T-cell (primary cell): ENCODE measurements at regions not wholly inside any gene's neighbourhood (a gene's known extent, or its start where the extent isn't known, plus 50 kb on each side); places are given as distances from the start of the nearest gene placed in this dataset.

ENCODE experiments used
- ATAC-seq, 4 experiments: fragments of 200-7000 bp in 3 of 4; fragments of 150-1000 bp in 1 of 4; cut with Tn5 transposase; replicated peaks in 1 of 4; 1 replicate in 3 of 4; 2 replicates in 1 of 4; pipeline ENCODE4 v1.10.0; 2021; ENCODE audit warnings: moderate library complexity in 3 of 4, mild to moderate bottlenecking in 2 of 4, moderate number of reproducible peaks in 1 of 4
- CTCF ChIA-PET, 2 donors: fragments of 300-600 bp; sonication (Branson Sonifier 250); formaldehyde crosslinking; loops; one replicate each; lab custom pipeline; 2022; ENCODE audit warnings: antibody characterized with exemption in 2 of 2; lab: Charles Lee
- POLR2A ChIA-PET, 2 donors: fragments of 300-600 bp; sonication (Branson Sonifier 250); formaldehyde crosslinking; loops; one replicate each; lab custom pipeline; 2022; ENCODE audit warnings: antibody characterized with exemption in 2 of 2; lab: Charles Lee
- DNase-seq, 35 experiments: peaks; one replicate each; pipeline versions ENCODE4 v3.0.0 to v3.0.0-alpha.2; 2013 to 2023
- H3K27ac ChIP-seq: one replicate; pipeline ENCODE4 v1.5.1; 2013; ENCODE audit warnings: low read length
- H3K27me3 ChIP-seq, 2 experiments: replicated peaks in 1 of 2; 1 replicate in 1 of 2; 2 replicates in 1 of 2; pipeline versions ENCODE4 v1.6.1 to v1.7.0; 2013; ENCODE audit warnings: low read length in 1 of 2, mixed read lengths in 1 of 2; ENCODE audit not compliant: control insufficient read depth in 2 of 2, insufficient read depth in 2 of 2; ENCODE audit errors: extremely low read depth in 1 of 2
- H3K36me3 ChIP-seq, 2 donors: 1 replicate in 1 of 2; 2 replicates in 1 of 2; pipeline versions ENCODE4 v1.6.1 to v1.7.0; 2013; ENCODE audit warnings: low read length in 1 of 2; ENCODE audit not compliant: control insufficient read depth in 2 of 2, insufficient read depth in 1 of 2; ENCODE audit errors: extremely low read depth in 1 of 2
- H3K4me1 ChIP-seq, 2 experiments: 1 replicate in 1 of 2; 2 replicates in 1 of 2; pipeline versions ENCODE4 v1.6.1 to v1.7.0; 2013; ENCODE audit warnings: low read length in 2 of 2, mixed read lengths in 1 of 2; ENCODE audit not compliant: insufficient read depth in 2 of 2, control insufficient read depth in 1 of 2; ENCODE audit errors: extremely low read depth in 1 of 2
- H3K4me3 ChIP-seq, 2 donors: 1 replicate in 1 of 2; 2 replicates in 1 of 2; pipeline versions ENCODE4 v1.5.1 to v1.7.0; 2013; ENCODE audit warnings: mild to moderate bottlenecking in 2 of 2, low read length in 1 of 2, moderate library complexity in 1 of 2; ENCODE audit not compliant: control insufficient read depth in 1 of 2; ENCODE audit errors: extremely low read depth in 1 of 2
- H3K9me3 ChIP-seq: 2 replicates; pipeline ENCODE4 v1.7.0; 2013
- H3K27ac Mint-ChIP-seq, 2 donors: one replicate each; pipeline ENCODE4 v1.8.0; 2020 to 2021; ENCODE audit warnings: mild to moderate bottlenecking in 2 of 2, mixed read lengths in 2 of 2
- H3K27me3 Mint-ChIP-seq, 2 donors: one replicate each; pipeline ENCODE4 v1.8.0; 2021 to 2022; ENCODE audit warnings: mixed read lengths in 2 of 2
- H3K36me3 Mint-ChIP-seq: one replicate; pipeline ENCODE4 v1.8.0; 2021; ENCODE audit warnings: mixed read lengths
- H3K4me1 Mint-ChIP-seq, 3 donors: one replicate each; pipeline ENCODE4 v1.8.0; 2020 to 2022; ENCODE audit warnings: mixed read lengths in 3 of 3, mild to moderate bottlenecking in 1 of 3
- H3K4me3 Mint-ChIP-seq, 3 donors: one replicate each; pipeline ENCODE4 v1.8.0; 2020 to 2022; ENCODE audit warnings: mild to moderate bottlenecking in 3 of 3, mixed read lengths in 3 of 3, moderate library complexity in 3 of 3
- H3K9me3 Mint-ChIP-seq, 3 donors: one replicate each; pipeline ENCODE4 v1.8.0; 2020 to 2022; ENCODE audit warnings: mixed read lengths in 3 of 3
- WGBS: methylation state at CpG from one replicate; pipeline ENCODE4 v1.1.5; 2013; ENCODE audit warnings: missing lambda C conversion rate; ENCODE audit not compliant: insufficient coverage; 5-methylcytosine and 5-hydroxymethylcytosine counted together

GRCh38 chr3:144989807-144990206, 1018.2 kb downstream of the DIPK2A start:
- peaks cover 0 to 13% (median 5%) of the 10 kb centered on the region in 3 donors for H3K9me3 Mint-ChIP-seq
- no peak overlapping the region for H3K27ac ChIP-seq
- no peak for DNase-seq
- no peaks in the 10 kb centered on the region for H3K27me3 ChIP-seq
- H3K9me3 ChIP-seq: no peaks in the 10 kb centered on the region
- H3K4me3 Mint-ChIP-seq: no peak overlapping the region
- no peaks in the 10 kb centered on the region for H3K4me1 Mint-ChIP-seq
- H3K36me3 ChIP-seq: no peaks in the 10 kb centered on the region
- 29% methylated on average over 1 of the region's 2 CpGs for WGBS
- ChIA-PET POLR2A (no interaction called here), CTCF (interaction anchor here in 1 of 2 donors (0.6 kb wide), 1 partner anchor 230 kb away, joined by 3 read pairs; no protein-coding TSS in a partner anchor)
- no peak overlapping the region for H3K4me3 ChIP-seq
- H3K4me1 ChIP-seq: no peaks in the 10 kb centered on the region
- no peaks in the 10 kb centered on the region for H3K27me3 Mint-ChIP-seq
- H3K36me3 Mint-ChIP-seq: no peaks in the 10 kb centered on the region
- H3K27ac Mint-ChIP-seq: no peak overlapping the region
- no peak for ATAC-seq

GRCh38 chr3:144995856-144996255, 1024.2 kb downstream of the DIPK2A start:
- H3K4me3 ChIP-seq: no peak overlapping the region
- ChIA-PET CTCF (interaction anchor here in 1 of 2 donors (0.7 kb wide), 1 partner anchor 569 kb away, joined by 4 read pairs; no protein-coding TSS in a partner anchor), POLR2A (no interaction called here)
- H3K27me3 ChIP-seq: no peaks in the 10 kb centered on the region
- Mint-ChIP-seq H3K4me1 (no peaks in the 10 kb centered on the region), H3K9me3 (peaks cover 13 to 21% (median 17%) of the 10 kb centered on the region in 3 donors), H3K36me3 (no peaks in the 10 kb centered on the region), H3K4me3 (no peak overlapping the region), H3K27ac (no peak overlapping the region), H3K27me3 (no peaks in the 10 kb centered on the region)
- no peak overlapping the region for H3K27ac ChIP-seq
- no peak for DNase-seq
- no CpG with 5 or more reads among the region's 1 CpG for WGBS
- H3K36me3 ChIP-seq: no peaks in the 10 kb centered on the region
- H3K4me1 ChIP-seq: no peaks in the 10 kb centered on the region
- H3K9me3 ChIP-seq: no peaks in the 10 kb centered on the region
- ATAC-seq: no peak

DNA sequence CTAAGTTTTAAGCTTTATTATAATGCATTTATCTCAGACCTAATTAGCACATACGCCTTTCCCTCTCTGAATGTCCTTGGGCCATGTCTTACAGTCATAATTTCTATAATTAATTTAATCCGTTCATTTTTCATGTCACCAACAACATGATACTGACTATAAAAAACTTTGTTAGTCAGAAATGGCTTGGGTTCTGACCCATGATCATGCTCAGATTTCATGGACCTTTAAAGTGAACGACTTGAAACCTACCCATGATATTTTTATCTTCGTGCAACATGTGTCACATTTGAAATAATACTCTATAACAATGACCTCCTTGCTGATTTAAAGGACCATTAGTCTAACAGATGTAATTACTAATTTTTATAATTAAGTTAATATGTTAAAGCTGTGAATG, 1033.8 kb downstream of the DIPK2A start:
- 82% methylated on average over 3 of the region's 4 CpGs for WGBS
- H3K4me3 ChIP-seq: no peak overlapping the region
- Mint-ChIP-seq H3K9me3 (peaks cover 11 to 17% (median 12%) of the 10 kb centered on the region in 3 donors), H3K4me1 (no peaks in the 10 kb centered on the region), H3K36me3 (no peaks in the 10 kb centered on the region), H3K27me3 (no peaks in the 10 kb centered on the region), H3K4me3 (no peak overlapping the region), H3K27ac (no peak overlapping the region)
- H3K27ac ChIP-seq: no peak overlapping the region
- no peaks in the 10 kb centered on the region for H3K27me3 ChIP-seq
- DNase-seq (no peak), ATAC-seq (no peak)
- no peaks in the 10 kb centered on the region for H3K4me1 ChIP-seq
- ChIA-PET CTCF (no interaction called here), POLR2A (no interaction called here)
- no peaks in the 10 kb centered on the region for H3K9me3 ChIP-seq
- H3K36me3 ChIP-seq: no peaks in the 10 kb centered on the region

DNA sequence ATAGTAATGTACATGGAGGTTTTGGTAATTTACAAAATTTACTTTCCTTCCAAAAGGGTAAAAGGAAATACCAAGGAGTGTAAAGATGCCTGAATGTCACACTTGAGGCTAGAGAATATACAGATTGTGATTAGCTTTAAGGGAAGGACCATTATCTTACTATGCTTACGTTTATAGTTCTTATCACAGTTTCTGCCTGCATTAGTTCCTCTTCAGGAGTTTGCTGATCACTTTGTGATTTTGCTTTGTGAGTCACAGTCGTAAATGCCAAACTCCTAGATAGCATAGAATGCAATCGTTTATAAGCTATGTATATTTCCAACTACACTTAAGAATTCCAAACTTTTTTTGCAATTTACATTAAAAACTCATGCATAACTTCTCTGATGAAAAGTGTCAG, 1034.6 kb downstream of the DIPK2A start:
- H3K4me3 Mint-ChIP-seq: no peak overlapping the region
- Histone ChIP-seq H3K27ac (no peak overlapping the region), H3K9me3 (no peaks in the 10 kb centered on the region), H3K4me1 (no peaks in the 10 kb centered on the region), H3K4me3 (no peak overlapping the region), H3K27me3 (no peaks in the 10 kb centered on the region), H3K36me3 (no peaks in the 10 kb centered on the region)
- no CpG with 5 or more reads among the region's 3 CpGs for WGBS
- H3K4me1 Mint-ChIP-seq: no peaks in the 10 kb centered on the region
- ChIA-PET POLR2A (no interaction called here), CTCF (no interaction called here)
- no peak overlapping the region for H3K27ac Mint-ChIP-seq
- ATAC-seq: no peak
- DNase-seq: no peak
- H3K36me3 Mint-ChIP-seq: no peaks in the 10 kb centered on the region
- peaks cover 9 to 15% (median 10%) of the 10 kb centered on the region in 3 donors for H3K9me3 Mint-ChIP-seq
- no peaks in the 10 kb centered on the region for H3K27me3 Mint-ChIP-seq

- no peaks in the 10 kb centered on the region for H3K4me1 Mint-ChIP-seq
- POLR2A ChIA-PET: no interaction called here
- CTCF ChIA-PET: no interaction called here
Observed at GRCh38 chr3:145013931-145014330, 1042.3 kb downstream of the DIPK2A start.

GRCh38 chr3:145015253-145015652, 1043.6 kb downstream of the DIPK2A start:
- Histone ChIP-seq H3K4me3 (no peak overlapping the region), H3K27ac (no peak overlapping the region), H3K27me3 (no peaks in the 10 kb centered on the region), H3K9me3 (no peaks in the 10 kb centered on the region), H3K4me1 (no peaks in the 10 kb centered on the region), H3K36me3 (no peaks in the 10 kb centered on the region)
- H3K27ac Mint-ChIP-seq: no peak overlapping the region
- no peak for DNase-seq
- no peak for ATAC-seq
- no peak overlapping the region for H3K4me3 Mint-ChIP-seq
- no peaks in the 10 kb centered on the region for H3K36me3 Mint-ChIP-seq
- POLR2A ChIA-PET: no interaction called here
- H3K27me3 Mint-ChIP-seq: no peaks in the 10 kb centered on the region
- H3K4me1 Mint-ChIP-seq: no peaks in the 10 kb centered on the region
- peaks cover 0 to 10% (median 4%) of the 10 kb centered on the region in 3 donors for H3K9me3 Mint-ChIP-seq
- 0% methylated on average over 1 of the region's 1 CpG for WGBS
- CTCF ChIA-PET: no interaction called here

More at GRCh38 chr3:145013931-145014330, 1042.3 kb downstream of the DIPK2A start:
- no CpG with 5 or more reads among the region's 1 CpG for WGBS
- Histone ChIP-seq H3K36me3 (no peaks in the 10 kb centered on the region), H3K27ac (no peak overlapping the region), H3K4me3 (no peak overlapping the region), H3K4me1 (no peaks in the 10 kb centered on the region), H3K9me3 (no peaks in the 10 kb centered on the region), H3K27me3 (no peaks in the 10 kb centered on the region)
- ATAC-seq: no peak
- H3K9me3 Mint-ChIP-seq: peaks cover 0 to 16% (median 4%) of the 10 kb centered on the region in 3 donors
- H3K4me3 Mint-ChIP-seq: no peak overlapping the region
- H3K27me3 Mint-ChIP-seq: no peaks in the 10 kb centered on the region
- H3K27ac Mint-ChIP-seq: no peak overlapping the region
- DNase-seq: no peak
- no peaks in the 10 kb centered on the region for H3K36me3 Mint-ChIP-seq

GRCh38 chr3:145017959-145018358, 1046.3 kb downstream of the DIPK2A start:
- no peak for ATAC-seq
- POLR2A ChIA-PET: no interaction called here

More at GRCh38 chr3:145017959-145018358, 1046.3 kb downstream of the DIPK2A start:
- H3K27me3 Mint-ChIP-seq: no peaks in the 10 kb centered on the region
- Histone ChIP-seq H3K9me3 (no peaks in the 10 kb centered on the region), H3K36me3 (no peaks in the 10 kb centered on the region), H3K27me3 (no peaks in the 10 kb centered on the region), H3K4me1 (no peaks in the 10 kb centered on the region), H3K4me3 (no peak overlapping the region), H3K27ac (no peak overlapping the region)
- DNase-seq: no peak
- H3K4me1 Mint-ChIP-seq: no peaks in the 10 kb centered on the region
- no peak overlapping the region for H3K4me3 Mint-ChIP-seq
- peaks cover 2 to 10% (median 3%) of the 10 kb centered on the region in 3 donors for H3K9me3 Mint-ChIP-seq
- CTCF ChIA-PET: no interaction called here
- no peak overlapping the region for H3K27ac Mint-ChIP-seq
- WGBS: no CpG with 5 or more reads among the region's 1 CpG
- H3K36me3 Mint-ChIP-seq: no peaks in the 10 kb centered on the region
